ENCODE measurements at regions not wholly inside any gene's neighbourhood (a gene's known extent, or its start where the extent isn't known, plus 50 kb on each side); places are given as distances from the start of the nearest gene placed in this dataset.

- no peaks in the 10 kb centered on the region for H4K20me1 ChIP-seq (ENCODE audit: insufficient read depth)
- no peaks in the 10 kb centered on the region for H3K36me3 ChIP-seq (ENCODE audit: insufficient read depth, low read length)
- H2AFZ ChIP-seq (ENCODE audit: low read depth, low read length): no peak overlapping the region
- H3K27me3 ChIP-seq (ENCODE audit: insufficient read depth, low read depth, low read length): no peaks in the 10 kb centered on the region
- H3K4me2 ChIP-seq (ENCODE audit: low read length): no peak overlapping the region
- TF ChIP-seq EP300 (conservative IDR thresholded peaks at IDR 0.05; ENCODE audit: poor library complexity, severe bottlenecking) (no peak), REST (IDR thresholded peaks at IDR 0.05; ENCODE audit: borderline replicate concordance) (no peak), TAF1 (IDR thresholded peaks at IDR 0.05; ENCODE audit: low read depth) (no peak), MXI1 (conservative IDR thresholded peaks at IDR 0.05; ENCODE audit: poor library complexity, severe bottlenecking) (no peak), POLR2AphosphoS5 (IDR thresholded peaks at IDR 0.05) (no peak), RAD21 (conservative IDR thresholded peaks at IDR 0.05) (no peak), SMC3 (conservative IDR thresholded peaks at IDR 0.05; ENCODE audit: poor library complexity) (no peak), EZH2 (IDR thresholded peaks at IDR 0.05; ENCODE audit: borderline replicate concordance, insufficient read depth, low read length, poor library complexity, severe bottlenecking) (no peak)
- TF ChIP-seq, protein P1, sequence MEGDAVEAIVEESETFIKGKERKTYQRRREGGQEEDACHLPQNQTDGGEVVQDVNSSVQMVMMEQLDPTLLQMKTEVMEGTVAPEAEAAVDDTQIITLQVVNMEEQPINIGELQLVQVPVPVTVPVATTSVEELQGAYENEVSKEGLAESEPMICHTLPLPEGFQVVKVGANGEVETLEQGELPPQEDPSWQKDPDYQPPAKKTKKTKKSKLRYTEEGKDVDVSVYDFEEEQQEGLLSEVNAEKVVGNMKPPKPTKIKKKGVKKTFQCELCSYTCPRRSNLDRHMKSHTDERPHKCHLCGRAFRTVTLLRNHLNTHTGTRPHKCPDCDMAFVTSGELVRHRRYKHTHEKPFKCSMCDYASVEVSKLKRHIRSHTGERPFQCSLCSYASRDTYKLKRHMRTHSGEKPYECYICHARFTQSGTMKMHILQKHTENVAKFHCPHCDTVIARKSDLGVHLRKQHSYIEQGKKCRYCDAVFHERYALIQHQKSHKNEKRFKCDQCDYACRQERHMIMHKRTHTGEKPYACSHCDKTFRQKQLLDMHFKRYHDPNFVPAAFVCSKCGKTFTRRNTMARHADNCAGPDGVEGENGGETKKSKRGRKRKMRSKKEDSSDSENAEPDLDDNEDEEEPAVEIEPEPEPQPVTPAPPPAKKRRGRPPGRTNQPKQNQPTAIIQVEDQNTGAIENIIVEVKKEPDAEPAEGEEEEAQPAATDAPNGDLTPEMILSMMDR (IDR thresholded peaks at IDR 0.05; ENCODE audit: poor library complexity, severe bottlenecking): no peak
- no peaks in the 10 kb centered on the region for H3K9me2 ChIP-seq (ENCODE audit: insufficient read depth, low read length)
- no peak overlapping the region for H3K27ac ChIP-seq (ENCODE audit: low read length)
- H3F3A ChIP-seq (ENCODE audit: insufficient read depth, low read length, poor library complexity, severe bottlenecking): no peaks in the 10 kb centered on the region
- H3K79me2 ChIP-seq (replicated peaks; ENCODE audit: insufficient read depth, low read length): no peaks in the 10 kb centered on the region
- H3K4me3 ChIP-seq (ENCODE audit: low read length): no peak overlapping the region
- no peak overlapping the region for H3K9ac ChIP-seq (ENCODE audit: low read length)
- no peaks in the 10 kb centered on the region for H3K9me3 ChIP-seq (ENCODE audit: low read length)
Observed at GRCh38 chr2:8620611-8621382, 61.1 kb upstream of the ID2 start.

GRCh38 chr2:8622199-8622911, 59.5 kb upstream of the ID2 start:
- TF ChIP-seq, protein P1 (IDR thresholded peaks at IDR 0.05; ENCODE audit: poor library complexity, severe bottlenecking): no peak
- TF ChIP-seq POLR2AphosphoS5 (IDR thresholded peaks at IDR 0.05) (no peak), REST (IDR thresholded peaks at IDR 0.05; ENCODE audit: borderline replicate concordance) (no peak), EP300 (conservative IDR thresholded peaks at IDR 0.05; ENCODE audit: poor library complexity, severe bottlenecking) (no peak), EZH2 (IDR thresholded peaks at IDR 0.05; ENCODE audit: borderline replicate concordance, insufficient read depth, low read length, poor library complexity, severe bottlenecking) (no peak), RAD21 (conservative IDR thresholded peaks at IDR 0.05) (no peak), TAF1 (IDR thresholded peaks at IDR 0.05; ENCODE audit: low read depth) (no peak), MXI1 (conservative IDR thresholded peaks at IDR 0.05; ENCODE audit: poor library complexity, severe bottlenecking) (no peak), SMC3 (conservative IDR thresholded peaks at IDR 0.05; ENCODE audit: poor library complexity) (no peak)
- Histone ChIP-seq H3K9ac (ENCODE audit: low read length) (no peak overlapping the region), H3K9me2 (ENCODE audit: insufficient read depth, low read length) (no peaks in the 10 kb centered on the region), H3F3A (ENCODE audit: insufficient read depth, low read length, poor library complexity, severe bottlenecking) (no peaks in the 10 kb centered on the region), H3K79me2 (replicated peaks; ENCODE audit: insufficient read depth, low read length) (no peaks in the 10 kb centered on the region), H2AFZ (ENCODE audit: low read depth, low read length) (no peak overlapping the region), H3K27ac (ENCODE audit: low read length) (no peak overlapping the region), H4K20me1 (ENCODE audit: insufficient read depth) (no peaks in the 10 kb centered on the region), H3K4me3 (ENCODE audit: low read length) (no peak overlapping the region), H3K9me3 (ENCODE audit: low read length) (no peaks in the 10 kb centered on the region), H3K36me3 (ENCODE audit: insufficient read depth, low read length) (no peaks in the 10 kb centered on the region), H3K4me2 (ENCODE audit: low read length) (no peak overlapping the region), H3K27me3 (ENCODE audit: insufficient read depth, low read depth, low read length) (no peaks in the 10 kb centered on the region)

All from neural cell (in vitro differentiated cells).